ENCODE measurements at regions not wholly inside any gene's neighbourhood (a gene's known extent, or its start where the extent isn't known, plus 50 kb on each side); places are given as distances from the start of the nearest gene placed in this dataset.

DNA sequence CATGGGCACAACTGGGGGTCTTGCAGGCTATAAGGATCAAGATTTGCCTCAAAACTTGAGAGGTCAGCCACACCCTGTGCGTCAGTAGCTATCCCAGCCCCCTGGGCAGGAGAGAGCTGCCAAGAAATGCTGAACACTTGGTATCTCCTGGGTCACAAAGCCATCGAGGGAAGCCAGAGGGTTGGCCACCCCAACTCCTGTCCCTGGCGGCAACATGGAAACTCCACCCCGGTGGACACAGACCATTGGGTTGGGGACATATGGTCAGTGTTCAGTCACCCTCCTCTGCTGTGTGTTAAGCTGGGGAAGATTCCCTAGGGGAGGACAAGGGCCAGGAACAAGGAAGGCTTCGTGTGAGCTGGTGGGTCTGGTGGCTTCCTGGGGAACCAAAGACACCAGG lies 140.6 kb downstream of the C5orf15 start:
- no peak for DNase-seq

DNA sequence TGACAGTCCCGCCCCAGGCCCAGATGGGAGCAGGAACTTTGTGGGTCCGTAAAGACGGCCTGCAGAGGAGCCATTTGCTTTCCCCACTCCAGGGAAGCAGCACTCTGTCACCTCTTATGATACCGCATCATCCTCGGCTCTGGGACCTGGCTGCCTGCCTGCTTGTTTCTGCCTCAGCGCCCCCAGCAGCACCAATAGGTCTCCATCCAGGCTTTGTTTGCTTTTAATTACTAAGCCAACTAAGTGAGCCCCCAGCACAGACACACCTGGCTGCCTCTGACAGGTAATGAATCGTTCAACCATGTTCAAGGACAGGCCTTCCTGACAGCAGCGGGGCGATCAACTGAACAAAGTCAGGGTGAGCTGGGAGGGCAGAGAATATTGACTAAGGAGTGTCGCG lies 141.4 kb downstream of the C5orf15 start:
- DNase-seq, result no peak

DNA sequence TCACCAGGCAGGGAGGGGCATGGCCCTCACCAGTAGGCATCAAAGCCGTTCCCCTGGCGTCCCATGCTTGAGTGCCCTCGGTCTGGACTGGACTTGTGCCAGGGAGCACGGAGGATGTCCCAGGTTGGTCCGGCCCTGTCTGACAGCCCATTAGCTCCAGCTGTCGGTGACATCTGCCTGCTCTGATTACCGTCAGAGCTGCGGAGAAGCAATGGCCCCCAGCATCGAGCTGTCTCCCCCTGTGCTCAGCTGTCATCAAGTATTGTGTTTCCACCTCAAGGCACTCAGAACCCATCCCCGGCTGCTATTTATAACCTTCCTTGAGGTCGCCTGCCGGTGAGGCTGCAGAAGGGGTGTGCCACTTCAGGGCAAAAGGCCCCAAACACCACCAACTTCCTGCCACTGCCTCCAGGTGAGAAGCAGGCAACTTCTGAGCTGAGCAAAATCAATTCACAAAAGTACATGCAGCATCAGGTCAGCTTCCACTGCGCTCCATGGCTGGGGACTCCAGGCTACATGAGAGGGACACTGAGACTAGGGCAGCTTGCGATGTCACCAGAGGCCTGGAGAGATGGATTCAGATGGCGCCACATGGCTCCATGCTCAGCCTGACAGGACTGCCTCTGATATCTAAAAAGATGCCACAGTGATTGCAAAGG lies 142.7 kb downstream of the C5orf15 start:
- no peak for DNase-seq

DNA sequence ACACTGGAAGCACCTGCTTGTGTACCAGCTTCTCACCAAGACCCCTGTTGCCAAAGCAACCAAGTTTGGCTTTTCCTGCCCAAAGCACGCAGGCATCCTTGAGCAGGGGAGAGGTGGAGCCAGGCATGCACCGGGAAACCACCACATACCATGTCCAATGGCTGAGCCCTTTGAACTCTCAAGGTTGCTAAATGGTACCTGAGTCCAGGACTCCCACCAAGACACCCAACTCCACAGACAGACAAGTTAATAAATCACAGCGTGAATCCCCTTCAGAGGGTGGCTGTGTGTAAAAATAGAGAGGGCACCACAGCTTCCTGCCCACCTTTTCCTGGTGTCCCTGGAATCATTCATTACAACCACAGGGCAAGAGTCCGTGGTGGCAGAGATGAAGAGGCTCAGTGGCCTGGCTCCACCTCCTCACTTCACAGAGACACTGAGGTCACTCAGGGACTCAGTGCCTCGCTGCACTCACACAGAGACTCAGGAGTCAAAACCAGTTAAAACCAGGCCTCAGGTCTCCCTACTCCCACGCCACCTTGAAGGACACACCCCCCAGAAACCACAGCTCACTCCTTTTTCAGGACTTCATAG lies 143.7 kb downstream of the C5orf15 start:
- DNase-seq, result no peak

DNA sequence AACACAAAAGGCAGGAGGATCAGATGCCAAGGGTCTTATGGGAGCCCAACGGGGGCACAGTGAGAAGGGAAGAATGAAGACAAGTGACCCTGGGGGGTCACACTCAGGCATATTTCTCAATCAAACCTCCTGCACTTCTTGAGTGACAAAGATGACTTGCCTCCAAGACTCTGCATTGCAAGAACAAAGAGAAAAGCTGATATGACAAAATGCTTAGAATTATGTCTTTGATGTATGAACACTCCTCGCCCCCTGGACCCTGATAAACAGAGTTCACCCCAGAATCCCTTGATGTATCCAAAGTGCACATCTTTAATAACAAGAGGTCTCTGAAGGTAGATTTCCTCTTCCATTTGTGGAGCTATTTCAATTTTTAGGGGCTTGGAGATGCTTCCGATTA lies 146.5 kb downstream of the C5orf15 start:
- no peak for DNase-seq

DNA sequence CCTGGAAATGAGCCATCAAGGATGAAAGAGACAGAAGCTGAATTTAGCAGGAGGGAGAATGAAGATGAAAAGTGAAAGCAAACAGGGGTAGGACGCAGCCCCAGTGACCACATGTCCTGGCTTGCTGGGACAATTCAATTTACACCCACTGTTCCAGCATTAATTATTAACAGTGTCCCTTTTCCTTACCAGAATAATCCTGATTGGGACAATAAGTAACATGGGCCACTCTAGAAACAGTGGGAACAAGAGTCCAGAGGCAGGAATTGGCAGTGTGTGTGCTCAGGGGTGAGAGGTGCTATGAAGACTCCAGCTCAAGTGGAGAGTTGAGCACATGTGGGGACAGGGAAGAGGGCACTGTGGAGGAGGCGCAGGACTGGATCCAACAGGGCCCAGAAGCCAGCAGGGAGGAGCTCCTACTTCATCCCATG lies 147.1 kb downstream of the C5orf15 start:
- no peak for DNase-seq

DNA sequence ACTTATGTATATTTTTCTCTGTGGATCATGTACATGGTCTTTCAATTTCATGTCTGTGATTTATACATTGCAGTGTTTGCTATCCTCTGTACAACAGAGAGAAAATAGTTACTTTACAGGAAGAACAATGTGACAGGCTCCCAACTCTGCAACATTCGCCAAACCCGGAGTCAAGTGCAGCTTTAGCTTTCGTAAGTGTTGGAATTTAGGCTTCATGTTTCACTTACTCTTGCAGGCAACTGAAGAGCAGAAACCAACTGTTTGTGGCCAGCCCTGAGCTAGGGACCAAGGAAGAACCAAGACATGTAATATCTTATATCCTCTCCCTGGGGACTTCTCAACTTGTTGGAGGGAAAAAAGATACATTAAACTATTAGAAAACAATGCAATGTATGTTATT lies 147.9 kb downstream of the C5orf15 start:
- no peak for DNase-seq

DNA sequence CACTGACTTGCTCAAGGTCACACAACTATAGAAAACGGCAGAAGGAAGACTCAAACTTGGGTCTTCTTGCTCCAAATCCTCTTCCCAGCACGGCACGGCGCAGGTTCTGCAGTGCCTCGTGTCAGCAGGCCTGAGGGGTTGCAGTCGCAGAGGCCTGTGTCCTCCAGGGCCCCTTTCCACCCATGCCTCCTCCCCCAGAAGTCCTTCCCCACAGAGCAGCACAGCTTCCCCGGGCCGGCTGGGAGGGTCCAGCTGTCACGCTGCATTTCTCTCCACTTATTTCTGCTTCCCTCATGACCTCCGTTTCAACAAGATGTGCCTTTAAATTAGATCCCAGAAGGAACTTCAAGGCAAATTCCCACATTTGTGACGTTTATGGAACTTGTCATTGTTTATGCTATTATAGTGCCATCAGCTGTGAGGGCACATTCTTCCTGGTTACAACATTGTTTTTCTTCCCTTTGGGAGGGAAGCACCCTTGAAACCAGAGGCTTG lies 148.4 kb downstream of the C5orf15 start:
- no peak for DNase-seq

DNA sequence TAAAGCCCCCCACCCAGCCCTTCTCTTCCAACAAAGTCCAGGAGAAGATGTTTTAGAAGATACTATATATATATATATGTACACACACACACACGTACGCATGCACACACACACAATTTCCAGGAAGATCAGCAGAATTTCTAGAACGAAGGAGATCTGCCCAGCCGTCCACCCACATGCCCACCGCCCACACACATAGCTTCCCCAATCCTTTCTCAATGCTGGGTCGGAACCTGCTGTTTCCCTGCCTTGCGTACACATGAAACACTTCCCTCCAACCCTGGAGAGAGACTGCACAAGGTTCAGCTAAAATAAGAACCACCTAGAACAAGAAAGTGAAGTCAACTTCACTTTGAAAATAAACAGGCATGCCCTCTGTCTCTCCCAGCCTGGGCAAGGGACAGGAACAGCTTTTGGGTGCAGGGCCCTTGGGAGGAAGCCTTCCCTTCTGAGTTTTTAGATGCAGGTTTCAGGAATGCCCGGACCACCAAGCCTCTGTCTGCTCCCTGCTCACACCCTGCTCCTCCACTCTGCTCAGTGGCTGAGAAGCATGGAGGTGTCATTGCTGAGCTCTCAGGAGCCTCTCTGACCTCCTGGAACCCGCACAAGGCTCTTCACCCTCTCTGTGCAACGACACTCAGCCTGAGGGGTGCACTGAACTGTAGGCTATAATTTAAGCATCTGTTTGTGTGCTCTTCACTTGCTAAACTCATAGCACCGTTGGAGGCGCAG lies 149.4 kb downstream of the C5orf15 start:
- no peak for DNase-seq

DNA sequence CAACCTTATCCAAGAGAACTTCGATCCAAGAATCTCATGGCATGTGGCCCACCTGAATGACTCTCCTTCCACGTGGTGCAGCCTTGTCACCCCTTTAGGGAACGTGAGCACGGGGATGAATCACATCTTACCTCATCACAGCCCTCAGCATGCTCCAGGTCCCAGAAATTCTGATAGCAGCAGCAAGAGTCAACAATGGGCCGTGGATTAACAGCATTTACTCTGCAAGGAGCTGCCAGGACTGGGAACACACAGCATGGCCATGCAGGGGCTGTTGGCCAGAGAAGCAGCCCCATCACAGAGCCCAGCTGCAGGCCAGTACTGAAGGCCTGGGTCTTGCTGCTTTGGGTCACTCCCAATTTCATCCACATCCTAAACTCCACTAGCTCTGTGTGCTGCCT lies 150.4 kb downstream of the C5orf15 start:
- no peak for DNase-seq

DNA sequence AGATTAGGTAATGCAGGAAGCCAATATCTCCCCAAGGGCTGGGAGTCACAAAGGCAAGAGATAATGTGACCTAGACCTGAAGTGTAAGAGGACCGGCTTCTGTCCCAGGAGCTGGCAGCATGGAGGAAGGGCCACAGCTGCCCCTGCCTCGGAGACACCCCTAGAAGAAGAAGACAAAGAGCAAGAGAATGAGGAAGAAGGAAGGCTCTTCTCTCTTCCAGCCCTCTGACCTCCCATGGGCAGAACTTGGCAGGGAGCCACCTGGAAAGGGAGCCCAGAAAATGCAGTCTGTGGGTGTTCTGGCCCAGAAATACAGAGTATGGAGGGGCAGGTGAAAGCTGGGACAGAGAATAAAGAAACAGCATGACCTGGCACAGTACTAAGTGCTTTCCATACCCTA lies 151.0 kb downstream of the C5orf15 start:
- no peak for DNase-seq

DNA sequence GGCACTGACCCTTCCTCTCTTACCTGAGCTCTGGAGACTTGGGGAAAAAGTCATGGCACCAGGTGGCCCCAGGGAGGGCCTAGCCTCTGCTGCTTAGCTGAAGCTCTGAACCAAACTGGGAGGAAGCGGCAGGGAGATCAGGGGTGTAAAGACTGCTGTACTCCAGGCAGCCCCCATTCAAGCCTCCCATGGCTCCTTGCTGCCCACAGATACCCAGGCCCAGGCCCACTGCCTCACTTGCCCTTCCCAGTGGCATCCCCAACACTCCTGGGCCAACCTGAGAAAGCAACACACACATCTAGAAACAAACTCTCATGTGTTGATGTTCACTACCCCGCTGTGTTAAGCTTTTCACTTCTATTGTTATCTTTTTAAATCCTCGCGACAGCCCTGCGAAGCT lies 151.6 kb downstream of the C5orf15 start:
- DNase-seq, result no peak

DNA sequence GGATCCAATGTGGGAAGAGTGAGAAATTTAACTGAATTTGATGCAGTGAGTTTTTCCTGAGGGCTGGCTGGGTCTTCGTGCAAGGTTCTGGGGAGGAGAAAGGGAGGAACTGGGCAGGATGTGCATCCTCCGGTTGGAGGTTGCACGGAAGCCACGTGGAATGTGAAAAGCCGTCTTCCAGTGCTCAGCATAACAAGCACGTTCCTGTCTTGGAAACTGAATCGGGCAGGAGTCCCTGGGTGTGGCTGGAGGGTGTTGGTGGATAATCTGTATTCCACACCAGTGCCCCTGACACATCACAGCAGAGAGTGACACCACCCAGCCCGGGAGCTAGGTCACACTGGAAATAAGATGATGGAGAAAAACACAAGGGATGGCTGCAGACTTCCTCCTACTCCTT lies 154.3 kb downstream of the C5orf15 start:
- DNase-seq, result no peak

DNA sequence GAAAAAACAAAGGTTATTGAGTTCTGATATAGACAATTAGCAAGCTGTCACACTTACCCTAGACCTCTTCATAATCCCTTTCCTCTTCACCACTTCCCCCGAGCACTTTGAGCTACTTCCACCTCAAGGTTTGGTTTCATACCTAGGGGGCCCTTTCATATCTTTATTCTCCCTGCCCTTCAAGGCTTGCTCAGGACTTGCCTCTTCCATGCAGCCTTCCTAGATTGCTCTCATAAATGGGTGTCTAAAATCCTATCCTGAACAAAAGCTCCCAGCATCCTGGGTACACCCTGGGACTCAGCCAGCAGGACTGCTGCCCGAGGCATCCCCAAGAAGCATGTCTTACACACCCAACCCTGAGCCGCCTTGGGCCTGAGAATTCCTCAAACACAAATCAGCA lies 157.3 kb downstream of the C5orf15 start:
- DNase-seq, result no peak

DNA sequence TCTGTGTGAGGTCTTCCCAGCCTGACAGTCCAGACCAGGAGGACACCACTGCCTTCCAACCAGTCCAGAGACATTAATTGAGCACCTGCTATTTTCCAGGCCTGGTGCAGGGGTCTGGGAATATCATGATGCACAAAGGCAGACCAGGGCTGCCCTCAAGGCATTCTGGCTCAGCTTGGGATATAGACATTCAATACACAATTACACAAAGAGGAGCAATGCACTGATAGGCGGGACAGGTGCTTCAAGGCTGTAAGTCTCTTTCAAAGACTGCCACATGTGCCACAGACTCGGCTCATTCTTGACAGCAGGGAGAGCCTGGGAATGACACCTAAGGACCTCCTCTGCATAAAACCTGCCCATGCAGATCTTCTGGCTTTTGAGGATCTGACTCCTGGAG lies 158.6 kb downstream of the C5orf15 start:
- no peak for DNase-seq

DNA sequence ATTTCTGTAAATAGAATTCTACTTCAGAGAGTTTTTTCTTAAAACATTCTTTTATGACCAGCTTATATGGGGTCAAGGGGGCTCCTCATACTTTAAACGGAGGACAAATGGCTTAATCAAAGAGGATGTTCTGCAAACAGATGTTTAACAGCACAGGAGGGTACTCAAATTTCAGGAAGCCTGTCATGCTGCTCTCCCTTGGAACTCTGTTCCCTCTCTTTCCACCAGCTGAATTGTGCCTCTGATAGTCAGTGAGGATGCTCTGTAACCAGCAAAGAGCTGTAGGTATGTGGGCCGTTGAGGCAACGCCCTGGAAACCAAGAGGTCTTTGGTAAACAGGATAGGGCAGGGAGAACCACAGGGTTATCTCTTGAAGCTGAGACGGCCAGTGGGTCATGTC lies 161.1 kb downstream of the C5orf15 start:
- no peak for DNase-seq

DNA sequence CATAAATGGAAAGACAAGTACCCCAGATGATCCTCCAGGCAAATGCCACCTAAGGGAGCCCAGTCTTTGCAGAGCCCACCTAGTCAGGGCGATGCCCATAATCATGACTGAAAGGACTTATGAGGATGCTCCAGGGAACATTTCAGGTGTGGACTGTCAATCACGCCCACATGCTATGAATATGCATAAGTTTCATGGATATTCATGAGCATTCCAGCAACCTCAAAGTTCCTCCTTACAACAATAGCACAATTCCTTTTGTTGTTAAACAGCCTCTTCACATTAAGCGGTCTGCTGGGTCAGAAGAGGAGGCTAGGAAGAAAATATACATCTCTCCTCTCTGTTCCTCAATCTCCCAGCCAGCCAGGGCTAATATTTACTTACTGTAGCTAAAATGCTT lies 161.6 kb downstream of the C5orf15 start:
- no peak for DNase-seq

DNA sequence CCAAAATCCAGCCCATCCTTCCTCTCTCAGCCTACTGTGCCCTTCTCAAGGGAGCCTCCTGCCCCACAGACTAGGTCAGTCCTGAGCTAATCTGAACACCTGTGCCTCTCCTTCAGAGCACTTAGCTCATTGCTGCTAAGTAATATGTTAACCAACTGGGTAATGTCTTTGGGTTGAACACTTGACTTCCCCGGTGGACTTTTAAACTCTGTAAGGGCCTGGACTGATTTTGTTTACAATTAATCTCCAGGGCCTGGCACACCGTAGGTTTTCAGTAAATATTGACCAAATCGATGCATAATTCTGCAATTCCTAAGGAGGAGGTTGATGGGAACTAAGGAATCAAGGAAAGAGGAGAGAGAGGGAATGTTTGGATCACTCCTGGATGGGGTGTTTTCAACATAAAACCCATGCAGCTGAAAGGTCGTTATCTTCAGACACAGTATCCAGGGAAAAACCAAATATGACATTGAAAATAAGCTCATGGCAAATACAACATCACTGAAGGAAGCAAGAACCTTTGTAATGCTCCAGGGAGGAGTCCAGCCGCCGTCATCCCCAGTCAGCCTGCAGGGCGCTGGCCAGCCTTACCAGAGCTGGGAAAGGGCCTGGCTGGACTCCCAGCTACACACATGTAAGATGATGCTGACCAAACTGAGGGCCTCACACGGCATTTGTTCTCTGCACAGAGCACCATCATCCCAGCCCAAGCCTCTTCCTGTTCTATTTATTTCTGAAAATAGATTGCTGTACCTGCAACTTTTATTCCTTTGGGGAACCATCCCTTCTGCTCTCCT lies 166.3 kb downstream of the C5orf15 start:
- no peak for DNase-seq

DNA sequence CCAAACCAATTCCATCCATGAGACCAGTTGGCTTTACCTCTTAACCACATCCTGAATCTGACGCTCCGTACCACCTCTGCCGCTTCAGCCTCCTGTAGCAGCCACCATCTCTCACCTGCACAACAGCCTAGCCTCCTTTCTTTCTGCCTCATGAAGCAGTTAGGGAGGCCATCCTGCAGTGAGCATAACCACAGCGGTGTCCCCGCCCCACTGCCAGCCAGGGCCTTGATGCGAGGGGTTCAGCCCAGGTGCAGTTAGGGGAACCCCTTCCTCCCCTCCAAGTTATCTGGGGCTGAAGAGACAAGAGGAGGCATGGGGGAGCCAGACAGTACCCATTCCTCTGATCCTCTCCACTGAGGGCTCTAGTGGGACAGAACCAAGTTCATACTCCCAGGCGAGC lies 167.0 kb downstream of the C5orf15 start:
- DNase-seq, result no peak

DNA sequence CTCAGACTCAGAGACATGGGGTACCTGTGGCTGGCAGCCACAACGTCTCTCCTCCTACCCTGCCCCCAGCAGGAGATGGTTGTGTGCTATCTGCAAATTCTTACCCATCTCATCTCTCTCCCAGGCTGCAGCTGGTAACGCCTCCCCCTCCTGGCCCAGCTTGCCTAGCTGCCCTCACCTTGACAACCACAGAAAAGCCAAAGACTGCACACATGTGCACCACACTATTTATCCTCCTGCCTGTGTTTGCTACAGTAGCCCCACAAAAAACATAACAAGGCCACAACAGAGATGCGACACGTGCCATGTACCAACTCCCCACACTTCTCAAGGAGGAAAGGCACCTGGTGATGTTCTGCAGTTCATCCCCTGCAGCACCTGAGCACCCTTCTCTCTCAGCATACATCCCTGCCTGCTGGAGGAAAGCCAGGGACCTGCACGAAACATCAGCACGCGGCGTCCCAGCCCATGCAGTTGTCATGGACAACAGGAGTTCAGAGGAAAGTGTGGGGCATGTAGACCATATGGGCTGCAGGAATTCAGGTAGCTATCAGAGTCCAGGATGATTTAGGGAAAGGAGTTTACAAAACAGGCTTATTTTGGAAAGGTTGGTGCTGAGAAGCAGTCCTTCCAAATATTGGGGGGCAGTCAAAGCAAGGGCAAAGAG lies 168.7 kb downstream of the C5orf15 start:
- no peak for DNase-seq

DNA sequence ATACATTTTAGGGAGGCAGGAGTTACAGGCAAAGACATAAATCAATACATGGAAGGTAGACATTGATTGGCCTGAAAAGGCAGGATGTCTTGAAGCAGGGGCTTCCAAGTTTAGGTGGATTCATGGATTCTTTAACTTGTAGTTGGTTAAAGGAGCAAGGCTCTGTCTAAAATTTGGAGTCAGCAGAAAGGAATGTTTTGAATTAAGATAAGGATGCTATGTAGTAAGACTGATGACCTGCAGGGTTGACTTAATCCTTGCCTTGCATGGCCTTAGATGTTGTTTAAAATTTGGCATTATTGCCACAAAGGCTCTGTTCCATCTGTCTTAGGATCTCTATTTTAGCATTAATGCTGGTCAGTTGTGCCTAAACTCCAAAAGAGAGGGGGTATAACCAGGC lies 171.3 kb downstream of the C5orf15 start:
- no peak for DNase-seq

DNA sequence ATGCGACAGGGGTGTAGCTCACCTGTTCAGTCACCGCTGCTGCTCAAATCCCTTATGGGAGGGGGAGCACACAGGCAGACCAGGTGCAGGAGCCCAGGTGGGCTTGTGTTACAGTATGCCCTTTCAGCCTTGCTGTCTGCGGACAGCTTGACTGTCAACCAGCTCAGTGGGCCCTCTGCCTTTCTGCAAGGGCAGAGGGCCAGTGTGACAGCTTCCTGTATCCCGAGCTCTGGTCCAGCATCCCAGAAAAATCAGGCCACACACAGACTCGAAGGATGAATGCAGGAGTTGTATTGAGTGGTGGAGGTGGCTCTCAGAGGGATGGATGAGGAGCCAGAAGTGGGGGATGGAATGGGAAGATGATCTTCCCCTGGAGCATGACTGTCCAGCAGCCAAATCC lies 172.2 kb downstream of the C5orf15 start:
- no peak for DNase-seq
